OCI-LY7 (cell line): ENCODE measurements at regions not wholly inside any gene's neighbourhood (a gene's known extent, or its start where the extent isn't known, plus 50 kb on each side); places are given as distances from the start of the nearest gene placed in this dataset.

Experiments
- BruUV-seq: library from RNA; stranded (reverse); fragments of 400-500 nt; replicated peaks from 2 replicates; lab custom pipeline; 2021; lab: Mats Ljungman, UMichigan
- CTCF ChIA-PET: fragments of 300-600 bp; sonication (Branson Sonifier 250); formaldehyde crosslinking; loops from one replicate; lab custom pipeline; 2022; ENCODE audit warnings: antibody characterized with exemption; ENCODE audit not compliant: unreplicated experiment; lab: Charles Lee
- POLR2A ChIA-PET: fragments of 300-600 bp; sonication (Branson Sonifier 250); formaldehyde crosslinking; loops from one replicate; lab custom pipeline; 2022; ENCODE audit warnings: antibody characterized with exemption; lab: Charles Lee
- DNase-seq: peaks from one replicate; pipeline ENCODE4 v3.0.0-alpha.2; 2015; ENCODE audit warnings: low spot score
- H2AFZ ChIP-seq: fragments of 200-600 bp; sonication (generic), shearing (Covaris generic); 2 replicates; pipeline ENCODE4 v1.6.1; 2014; ENCODE audit warnings: mild to moderate bottlenecking, antibody characterized with exemption, low read length, moderate library complexity
- H3K27ac ChIP-seq: fragments of 200-600 bp; sonication (generic); 2 replicates; pipeline ENCODE4 v1.5.1; 2014; ENCODE audit warnings: mixed run types, low read depth, mild to moderate bottlenecking, moderate library complexity, low read length, inconsistent platforms; ENCODE audit not compliant: poor library complexity, severe bottlenecking
- H3K36me3 ChIP-seq: fragments of 200-600 bp; sonication (generic); 2 replicates; pipeline ENCODE4 v1.6.1; 2014; ENCODE audit warnings: mild to moderate bottlenecking, antibody characterized with exemption, low read length, moderate library complexity, mixed read lengths; ENCODE audit not compliant: insufficient read depth
- H3K4me1 ChIP-seq: fragments of 200-600 bp; sonication (generic); 2 replicates; pipeline ENCODE4 v1.5.1; 2014; ENCODE audit warnings: mild to moderate bottlenecking, low read length; ENCODE audit not compliant: insufficient read depth, poor library complexity, severe bottlenecking
- H3K4me2 ChIP-seq: fragments of 200-600 bp; sonication (generic); 2 replicates; pipeline ENCODE4 v1.6.1; 2014; ENCODE audit warnings: mild to moderate bottlenecking, low read length
- H3K4me3 ChIP-seq: fragments of 200-600 bp; sonication (generic); 2 replicates; pipeline ENCODE4 v1.5.1; 2014; ENCODE audit warnings: mild to moderate bottlenecking, low read depth, low read length; ENCODE audit not compliant: poor library complexity, severe bottlenecking
- H3K79me2 ChIP-seq: fragments of 200-600 bp; sonication (generic); 2 replicates; pipeline ENCODE4 v1.6.1; 2016; ENCODE audit warnings: low read depth, mild to moderate bottlenecking, low read length, moderate library complexity, mixed read lengths; ENCODE audit not compliant: insufficient read depth
- H3K9me2 ChIP-seq: fragments of 200-600 bp; sonication (generic); 2 replicates; pipeline ENCODE4 v1.6.1; 2016; ENCODE audit warnings: mild to moderate bottlenecking, low read length, mixed read lengths; ENCODE audit not compliant: insufficient read depth
- H3K9me3 ChIP-seq: fragments of 200-600 bp; sonication (generic); 2 replicates; pipeline ENCODE4 v1.6.1; 2014; ENCODE audit warnings: mild to moderate bottlenecking, mixed run types, low read length, mixed read lengths
- H4K20me1 ChIP-seq: fragments of 200-600 bp; sonication (generic); 2 replicates; pipeline ENCODE4 v1.6.1; 2014; ENCODE audit warnings: mild to moderate bottlenecking, antibody characterized with exemption, low read length, moderate library complexity, mixed read lengths; ENCODE audit not compliant: insufficient read depth
- CTCF ChIP-seq: fragments of 200-600 bp; sonication (generic); conservative IDR thresholded peaks from 2 replicates; pipeline ENCODE4 v1.5.1; 2014; ENCODE audit warnings: mild to moderate bottlenecking, antibody characterized with exemption, low read length, moderate library complexity, mixed read lengths
- EZH2phosphoT487 ChIP-seq: fragments of 200-600 bp; sonication (generic); IDR thresholded peaks from 2 replicates; pipeline ENCODE4 v1.6.1; 2018; ENCODE audit warnings: low read depth, borderline replicate concordance, mild to moderate bottlenecking, mixed run types, antibody characterized with exemption, low read length, moderate library complexity, mixed read lengths
- intact Hi-C: fragments of 100-400 bp; cut with micrococcal nuclease; formaldehyde crosslinking; loops from one replicate; pipeline ENCODE4 v1.10.0; 2022; ENCODE audit not compliant: unreplicated experiment

GRCh38 chr2:105455488-105456003 lies 56.7 kb upstream of the FHL2 start:
- Histone ChIP-seq H3K4me2 (no peak overlapping the region), H3K9me3 (no peaks in the 10 kb centered on the region), H3K36me3 (no peaks in the 10 kb centered on the region), H3K27ac (no peak overlapping the region), H4K20me1 (no peaks in the 10 kb centered on the region), H3K4me1 (no peaks in the 10 kb centered on the region), H3K9me2 (no peaks in the 10 kb centered on the region), H3K4me3 (no peak overlapping the region), H2AFZ (0 out of 2 replicates have a peak overlapping the region, but pooled peaks have one; percentile 16), H3K79me2 (no peaks in the 10 kb centered on the region)
- CTCF ChIA-PET: no interaction called here
- intact Hi-C loops: no loop called here
- TF ChIP-seq CTCF: no peak
- TF ChIP-seq EZH2phosphoT487: no peak
- no TSS peak for BruUV-seq
- POLR2A ChIA-PET: interaction anchor here (0.5 kb wide), 1 partner anchor 73 kb away, joined by 3 read pairs; no protein-coding TSS in a partner anchor
- no peak for DNase-seq

- H3K4me1 ChIP-seq: no peaks in the 10 kb centered on the region
- no peaks in the 10 kb centered on the region for H3K9me2 ChIP-seq
- TF ChIP-seq EZH2phosphoT487 (no peak), CTCF (peak; percentile 67)
- ChIA-PET POLR2A (interaction anchor here (0.5 kb wide), 1 partner anchor 72 kb away, joined by 3 read pairs; no protein-coding TSS in a partner anchor), CTCF (no interaction called here)
- BruUV-seq: no TSS peak
- no peak overlapping the region for H3K4me3 ChIP-seq
- H3K9me3 ChIP-seq: no peaks in the 10 kb centered on the region
- intact Hi-C loops: no loop called here
- no peak overlapping the region for H3K27ac ChIP-seq
- peak; percentile 31 for DNase-seq
- H3K79me2 ChIP-seq: no peaks in the 10 kb centered on the region
- H3K4me2 ChIP-seq: no peak overlapping the region
- H2AFZ ChIP-seq: peak overlapping the region; percentile 16; the same call in 1 of the 2 replicates
- H3K36me3 ChIP-seq: no peaks in the 10 kb centered on the region
- H4K20me1 ChIP-seq: no peaks in the 10 kb centered on the region
These were observed 56.1 kb upstream of the FHL2 start for GRCh38 chr2:105454801-105455485.
